Activated CD8-positive, alpha-beta memory T cell treated with anti-CD3 and anti-CD28 coated beads for 1 hour (primary cell): ENCODE measurements at regions not wholly inside any gene's neighbourhood (a gene's known extent, or its start where the extent isn't known, plus 50 kb on each side); places are given as distances from the start of the nearest gene placed in this dataset.
"Not testable (repeated sequence)": the region's sequence is repeated elsewhere in the genome, so short reads cannot be mapped to it uniquely, and the experiment has no call there.

Experiments used
- DNase-seq, 2 donors: peaks; one replicate each; pipeline ENCODE4 v3.0.0-alpha.2; 2020; ENCODE audit warnings: low read depth in 1 of 2; ENCODE audit errors: extremely low read depth in 1 of 2

- DNase-seq, result no peak
Observed at GRCh38 chr2:105691947-105692390, 52.7 kb upstream of the NCK2 start.

GRCh38 chr2:105690566-105690965 lies 54.1 kb upstream of the NCK2 start:
- DNase-seq, result no peak

- no peak for DNase-seq
Observed at GRCh38 chr2:105689484-105689883, 55.2 kb upstream of the NCK2 start.

- no peak for DNase-seq
Observed at GRCh38 chr2:105688946-105689345, 55.8 kb upstream of the NCK2 start.

- DNase-seq, result no peak
Observed at GRCh38 chr2:105686588-105686987, 58.1 kb upstream of the NCK2 start.

GRCh38 chr2:105683011-105683492 lies 61.7 kb upstream of the NCK2 start:
- no peak for DNase-seq

- DNase-seq, result no peak
Observed at GRCh38 chr2:105682401-105682800, 62.3 kb upstream of the NCK2 start.

GRCh38 chr2:105681927-105682326 lies 62.8 kb upstream of the NCK2 start:
- no peak for DNase-seq

- DNase-seq, result no peak
Observed at GRCh38 chr2:105680357-105680756, 64.4 kb upstream of the NCK2 start.

- no peak for DNase-seq
Observed at GRCh38 chr2:105678346-105678745, 66.4 kb upstream of the NCK2 start.

GRCh38 chr2:105677901-105678300 lies 66.8 kb upstream of the NCK2 start:
- DNase-seq, result no peak

GRCh38 chr2:105675841-105676240 lies 68.9 kb upstream of the NCK2 start:
- DNase-seq, result no peak

- no peak for DNase-seq
Observed at GRCh38 chr2:105674859-105675541, 69.7 kb upstream of the NCK2 start.

GRCh38 chr2:105674401-105674800 lies 70.3 kb upstream of the NCK2 start:
- no peak for DNase-seq

GRCh38 chr2:105671156-105671555 lies 73.6 kb upstream of the NCK2 start:
- DNase-seq, result no peak

- DNase-seq, result no peak
Observed at GRCh38 chr2:105669384-105669891, 75.3 kb upstream of the NCK2 start.

- no peak for DNase-seq
Observed at GRCh38 chr2:105665480-105665879, 79.2 kb upstream of the NCK2 start.

GRCh38 chr2:105660489-105660888 lies 84.2 kb upstream of the NCK2 start:
- DNase-seq, result no peak

GRCh38 chr2:105655723-105656606 lies 88.7 kb upstream of the NCK2 start:
- not testable (repeated sequence) for DNase-seq

- DNase-seq, result no peak
Observed at GRCh38 chr2:105655244-105655643, 89.5 kb upstream of the NCK2 start.

- no peak for DNase-seq
Observed at GRCh38 chr2:105654474-105655004, 90.2 kb upstream of the NCK2 start.

GRCh38 chr2:105653302-105653701 lies 91.4 kb upstream of the NCK2 start:
- no peak for DNase-seq
